Endothelial cell (in vitro differentiated cells): ENCODE measurements at regions not wholly inside any gene's neighbourhood (a gene's known extent, or its start where the extent isn't known, plus 50 kb on each side); places are given as distances from the start of the nearest gene placed in this dataset.

ENCODE experiments used
- DNase-seq: peaks from one replicate; pipeline ENCODE4 v3.0.0; 2021; ENCODE audit warnings: low spot score
- H3K27ac Mint-ChIP-seq: one replicate; pipeline ENCODE4 v1.8.0; 2021; ENCODE audit warnings: mixed read lengths, inconsistent platforms; ENCODE audit not compliant: unreplicated experiment
- H3K27me3 Mint-ChIP-seq: one replicate; pipeline ENCODE4 v1.8.0; 2021; ENCODE audit warnings: mild to moderate bottlenecking, moderate library complexity, mixed read lengths, inconsistent platforms; ENCODE audit not compliant: unreplicated experiment
- H3K36me3 Mint-ChIP-seq: one replicate; pipeline ENCODE4 v1.8.0; 2021; ENCODE audit warnings: mild to moderate bottlenecking, low read depth, mixed read lengths, inconsistent platforms; ENCODE audit not compliant: unreplicated experiment
- H3K4me1 Mint-ChIP-seq: one replicate; pipeline ENCODE4 v1.8.0; 2021; ENCODE audit warnings: mild to moderate bottlenecking, mixed read lengths, inconsistent platforms; ENCODE audit not compliant: unreplicated experiment
- H3K4me3 Mint-ChIP-seq: one replicate; pipeline ENCODE4 v1.8.0; 2021; ENCODE audit warnings: mild to moderate bottlenecking, mixed read lengths, inconsistent platforms; ENCODE audit not compliant: unreplicated experiment
- H3K9me3 Mint-ChIP-seq: one replicate; pipeline ENCODE4 v1.8.0; 2021; ENCODE audit warnings: mixed read lengths, inconsistent platforms; ENCODE audit not compliant: unreplicated experiment
- TF ChIP-seq, protein P1 (sequence below): fragments of 200-600 bp; sonication (generic); IDR thresholded peaks from one replicate; pipeline ENCODE4 v1.5.0; 2021; ENCODE audit warnings: antibody characterized with exemption; ENCODE audit not compliant: unreplicated experiment

DNA sequence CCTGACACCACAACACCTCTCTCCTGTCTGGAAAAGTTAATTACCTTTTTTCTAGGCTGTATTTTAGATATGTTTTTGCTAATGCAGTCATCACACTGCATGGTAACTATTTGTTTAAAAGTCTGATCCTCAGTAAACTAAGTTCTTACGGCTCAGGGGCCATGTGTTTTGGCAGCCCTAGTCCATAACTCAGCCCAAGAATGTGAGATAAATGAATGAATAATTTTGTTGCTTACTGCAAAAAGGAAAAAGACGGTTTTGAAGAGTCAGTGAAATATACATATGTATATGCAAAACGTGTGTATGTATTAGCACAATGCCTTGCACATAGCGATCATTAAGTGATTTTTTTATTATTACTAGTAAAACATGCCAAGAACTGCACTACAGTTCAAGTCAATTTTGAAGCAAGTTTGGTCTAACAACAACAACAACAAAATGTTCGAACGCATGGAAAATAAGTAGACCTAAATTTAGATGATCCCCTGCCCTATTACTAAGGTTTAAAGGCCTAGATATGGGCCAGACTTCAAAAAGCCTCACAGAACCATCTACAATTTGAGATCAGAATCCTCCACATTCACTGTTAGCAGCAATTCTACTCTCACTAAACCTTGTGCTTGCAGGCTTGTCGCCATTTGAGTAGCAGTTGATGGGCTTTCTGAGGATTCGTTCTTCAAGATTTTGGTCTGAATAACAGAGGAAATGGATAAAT, 140.0 kb downstream of the NDUFA12 start:
- no peaks in the 10 kb centered on the region for H3K4me1 Mint-ChIP-seq
- TF ChIP-seq, protein P1, sequence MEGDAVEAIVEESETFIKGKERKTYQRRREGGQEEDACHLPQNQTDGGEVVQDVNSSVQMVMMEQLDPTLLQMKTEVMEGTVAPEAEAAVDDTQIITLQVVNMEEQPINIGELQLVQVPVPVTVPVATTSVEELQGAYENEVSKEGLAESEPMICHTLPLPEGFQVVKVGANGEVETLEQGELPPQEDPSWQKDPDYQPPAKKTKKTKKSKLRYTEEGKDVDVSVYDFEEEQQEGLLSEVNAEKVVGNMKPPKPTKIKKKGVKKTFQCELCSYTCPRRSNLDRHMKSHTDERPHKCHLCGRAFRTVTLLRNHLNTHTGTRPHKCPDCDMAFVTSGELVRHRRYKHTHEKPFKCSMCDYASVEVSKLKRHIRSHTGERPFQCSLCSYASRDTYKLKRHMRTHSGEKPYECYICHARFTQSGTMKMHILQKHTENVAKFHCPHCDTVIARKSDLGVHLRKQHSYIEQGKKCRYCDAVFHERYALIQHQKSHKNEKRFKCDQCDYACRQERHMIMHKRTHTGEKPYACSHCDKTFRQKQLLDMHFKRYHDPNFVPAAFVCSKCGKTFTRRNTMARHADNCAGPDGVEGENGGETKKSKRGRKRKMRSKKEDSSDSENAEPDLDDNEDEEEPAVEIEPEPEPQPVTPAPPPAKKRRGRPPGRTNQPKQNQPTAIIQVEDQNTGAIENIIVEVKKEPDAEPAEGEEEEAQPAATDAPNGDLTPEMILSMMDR, result no peak
- H3K27me3 Mint-ChIP-seq, result no peaks in the 10 kb centered on the region
- H3K36me3 Mint-ChIP-seq, result no peaks in the 10 kb centered on the region
- H3K4me3 Mint-ChIP-seq, result no peak overlapping the region
- H3K27ac Mint-ChIP-seq, result no peak overlapping the region
- H3K9me3 Mint-ChIP-seq, result no peaks in the 10 kb centered on the region
- no peak for DNase-seq

DNA sequence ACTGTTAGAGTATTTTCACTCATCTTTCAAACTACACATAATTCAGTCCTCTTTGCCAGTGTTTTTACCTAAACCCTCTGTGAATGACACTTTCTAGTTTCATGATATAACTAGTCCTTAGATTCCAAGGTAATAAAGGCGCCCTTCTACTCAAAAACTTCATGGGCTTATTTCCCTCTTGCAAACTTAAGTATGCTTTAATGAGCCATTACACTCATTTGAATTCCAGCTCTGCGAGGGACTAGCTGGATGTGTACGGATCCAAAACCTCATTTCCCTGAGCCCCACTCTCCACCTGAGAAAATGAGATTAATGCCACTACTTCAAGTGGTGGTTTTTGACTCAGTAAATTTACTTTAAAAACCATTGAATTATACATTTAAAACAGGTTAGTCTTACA, 141.1 kb downstream of the NDUFA12 start:
- no peak for DNase-seq
- TF ChIP-seq, protein P1, result no peak
- no peaks in the 10 kb centered on the region for H3K27me3 Mint-ChIP-seq
- H3K4me3 Mint-ChIP-seq, result no peak overlapping the region
- H3K4me1 Mint-ChIP-seq, result peaks cover 4% of the 10 kb centered on the region
- H3K36me3 Mint-ChIP-seq, result no peaks in the 10 kb centered on the region
- H3K9me3 Mint-ChIP-seq, result no peaks in the 10 kb centered on the region
- H3K27ac Mint-ChIP-seq, result no peak overlapping the region

DNA sequence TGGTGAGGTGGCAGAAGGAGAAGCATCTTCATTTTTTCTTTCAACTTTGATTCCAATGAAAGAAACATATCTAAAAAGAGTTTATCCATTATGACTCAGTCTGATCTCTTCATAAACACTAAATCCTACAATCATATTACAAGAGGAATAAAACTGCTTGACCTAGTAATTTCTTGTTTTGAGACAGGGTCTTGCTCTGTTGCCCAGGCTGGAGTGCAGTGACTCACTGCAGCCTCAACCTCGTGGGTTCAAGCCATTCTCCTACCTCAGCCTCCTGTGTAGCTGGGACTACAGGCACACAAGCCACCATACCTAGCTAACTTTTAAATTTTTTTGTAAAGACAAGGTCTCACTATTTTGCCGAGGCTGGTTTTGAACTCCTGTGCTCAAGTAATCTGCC, 147.2 kb downstream of the NDUFA12 start:
- Mint-ChIP-seq H3K4me1 (peaks cover 4% of the 10 kb centered on the region), H3K27ac (no peak overlapping the region), H3K27me3 (peaks cover 4% of the 10 kb centered on the region), H3K4me3 (no peak overlapping the region), H3K9me3 (no peaks in the 10 kb centered on the region), H3K36me3 (peaks cover 3% of the 10 kb centered on the region)
- TF ChIP-seq, protein P1, result no peak
- no peak for DNase-seq

DNA sequence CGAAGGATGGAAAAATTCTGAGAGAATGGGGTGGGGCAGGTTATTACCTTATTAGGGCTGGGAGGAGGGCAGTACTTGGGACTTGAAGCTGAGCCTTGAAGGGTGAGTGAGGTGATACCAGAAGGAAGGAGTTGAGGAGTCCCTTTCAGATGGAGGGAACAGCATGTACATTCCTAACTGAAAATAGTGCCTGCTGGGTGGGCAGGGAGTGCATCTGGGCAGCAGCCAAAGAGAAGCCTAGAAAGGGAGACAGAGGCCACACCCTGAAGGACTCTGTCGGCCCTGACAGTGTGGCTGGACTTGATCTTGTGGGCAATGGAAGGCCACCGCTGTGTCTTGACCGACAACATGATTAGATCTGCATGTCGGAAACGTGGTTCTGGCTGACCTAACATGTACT, 147.6 kb downstream of the NDUFA12 start:
- peaks cover 4% of the 10 kb centered on the region for H3K4me1 Mint-ChIP-seq
- peaks cover 4% of the 10 kb centered on the region for H3K27me3 Mint-ChIP-seq
- no peaks in the 10 kb centered on the region for H3K9me3 Mint-ChIP-seq
- DNase-seq, result no peak
- peaks cover 3% of the 10 kb centered on the region for H3K36me3 Mint-ChIP-seq
- no peak overlapping the region for H3K4me3 Mint-ChIP-seq
- TF ChIP-seq, protein P1, result no peak
- H3K27ac Mint-ChIP-seq, result no peak overlapping the region

DNA sequence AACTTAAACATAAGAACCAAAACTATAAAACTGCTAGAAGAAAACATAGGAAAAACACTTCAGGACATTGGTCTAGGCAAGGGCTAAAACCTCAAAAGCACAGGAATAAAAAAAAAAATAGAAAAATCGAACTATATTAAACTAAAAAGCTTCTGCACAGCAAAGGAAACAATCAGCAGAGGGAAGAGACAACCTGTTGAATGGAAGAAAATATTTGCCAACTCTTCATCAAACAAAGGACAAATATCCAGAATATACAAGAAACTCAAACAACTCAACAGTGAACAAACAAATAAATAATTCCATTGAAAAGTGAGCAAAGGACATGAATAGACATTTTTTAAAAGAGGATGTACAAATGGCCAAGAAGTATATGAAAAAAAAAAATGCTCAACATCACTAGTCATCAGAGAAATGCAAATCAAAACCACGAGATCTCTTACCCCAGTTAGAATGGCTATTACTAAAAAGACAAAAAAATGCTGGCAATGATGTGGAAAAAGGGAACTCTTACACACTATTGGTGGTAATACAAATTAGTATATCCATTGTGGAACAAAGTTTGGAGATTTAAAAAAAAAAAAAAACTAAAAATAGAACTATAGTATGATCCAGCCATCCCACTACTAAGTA, 152.0 kb downstream of the NDUFA12 start:
- Mint-ChIP-seq H3K4me1 (peaks cover 7% of the 10 kb centered on the region), H3K9me3 (no peaks in the 10 kb centered on the region), H3K27ac (no peak overlapping the region), H3K27me3 (peaks cover 6% of the 10 kb centered on the region), H3K36me3 (peaks cover 3% of the 10 kb centered on the region), H3K4me3 (no peak overlapping the region)
- TF ChIP-seq, protein P1, result no peak
- DNase-seq, result no peak
